ENCODE measurements at regions not wholly inside any gene's neighbourhood (a gene's known extent, or its start where the extent isn't known, plus 50 kb on each side); places are given as distances from the start of the nearest gene placed in this dataset.

GRCh38 chr10:123305671-123306070 lies 151.5 kb downstream of the BUB3 start:
- Mint-ChIP-seq H3K27me3 (no peaks in the 10 kb centered on the region), H3K4me3 (no peak overlapping the region), H3K27ac (no peak overlapping the region), H3K9me3 (no peaks in the 10 kb centered on the region), H3K36me3 (ENCODE audit: low read depth) (no peaks in the 10 kb centered on the region), H3K4me1 (ENCODE audit: low read depth) (no peaks in the 10 kb centered on the region)
- DNase-seq (no peak), ATAC-seq (no peak)
- ChIA-PET POLR2A (no interaction called here), CTCF (interaction anchor here (0.7 kb wide), 1 partner anchor 9 kb away, joined by 3 read pairs; no protein-coding TSS in a partner anchor)
- intact Hi-C loops (cut with micrococcal nuclease), result no loop called here
- TF ChIP-seq CTCF (IDR thresholded peaks at IDR 0.05), result no peak

DNA sequence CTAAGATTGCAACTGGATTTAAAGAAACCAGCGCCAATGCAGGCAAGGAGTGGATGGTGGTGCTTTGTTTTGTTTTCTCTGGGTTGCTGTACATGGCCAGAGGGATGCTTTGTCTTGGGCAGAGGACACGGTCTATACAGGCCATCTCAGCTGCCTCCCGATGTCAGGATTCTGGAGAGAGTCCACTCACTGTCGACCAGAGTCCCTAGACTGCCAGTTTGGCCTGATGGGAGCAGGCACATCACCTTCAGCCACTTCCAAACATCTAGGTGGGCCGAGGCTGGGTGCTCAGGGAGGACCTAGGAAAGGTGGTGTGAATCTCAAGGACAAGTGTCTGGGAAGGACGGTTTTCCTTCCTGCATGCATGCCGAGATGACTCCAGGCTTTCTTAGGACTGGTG lies 152.1 kb downstream of the BUB3 start:
- no peaks in the 10 kb centered on the region for H3K27me3 Mint-ChIP-seq
- intact Hi-C loops (cut with micrococcal nuclease), result no loop called here
- DNase-seq (no peak), ATAC-seq (no peak)
- ChIA-PET CTCF (interaction anchor here (0.7 kb wide), 1 partner anchor 9 kb away, joined by 3 read pairs; no protein-coding TSS in a partner anchor), POLR2A (no interaction called here)
- H3K36me3 Mint-ChIP-seq (ENCODE audit: low read depth), result no peaks in the 10 kb centered on the region
- H3K9me3 Mint-ChIP-seq, result no peaks in the 10 kb centered on the region
- TF ChIP-seq CTCF (IDR thresholded peaks at IDR 0.05), result no peak
- H3K4me1 Mint-ChIP-seq (ENCODE audit: low read depth), result no peaks in the 10 kb centered on the region
- H3K27ac Mint-ChIP-seq, result no peak overlapping the region
- H3K4me3 Mint-ChIP-seq, result no peak overlapping the region

DNA sequence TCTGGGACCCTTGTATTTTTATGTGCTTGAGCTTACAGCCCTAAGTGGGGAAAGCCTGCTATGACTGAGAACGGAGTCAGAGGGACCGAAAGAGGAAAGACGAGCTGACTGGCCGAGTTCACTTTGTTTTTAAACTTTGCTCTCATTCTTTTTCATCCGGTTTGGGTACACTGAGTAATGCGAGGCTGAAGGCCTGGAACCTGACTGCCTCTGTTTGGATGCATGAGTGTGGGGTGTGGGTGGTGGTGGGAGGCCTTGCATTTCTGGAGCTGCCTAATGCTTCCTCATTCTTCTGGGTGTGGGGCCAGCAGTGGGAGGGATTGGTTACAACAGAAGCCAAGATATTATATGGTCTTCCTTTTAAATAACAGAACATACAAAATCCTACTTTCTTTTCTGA lies 155.5 kb downstream of the BUB3 start:
- Mint-ChIP-seq H3K4me1 (ENCODE audit: low read depth) (no peaks in the 10 kb centered on the region), H3K27me3 (no peaks in the 10 kb centered on the region), H3K4me3 (no peak overlapping the region), H3K36me3 (ENCODE audit: low read depth) (no peaks in the 10 kb centered on the region), H3K9me3 (no peaks in the 10 kb centered on the region), H3K27ac (no peak overlapping the region)
- intact Hi-C loops (cut with micrococcal nuclease), result no loop called here
- no peak for TF ChIP-seq CTCF (IDR thresholded peaks at IDR 0.05)
- DNase-seq (no peak), ATAC-seq (no peak)
- ChIA-PET POLR2A (no interaction called here), CTCF (no interaction called here)

DNA sequence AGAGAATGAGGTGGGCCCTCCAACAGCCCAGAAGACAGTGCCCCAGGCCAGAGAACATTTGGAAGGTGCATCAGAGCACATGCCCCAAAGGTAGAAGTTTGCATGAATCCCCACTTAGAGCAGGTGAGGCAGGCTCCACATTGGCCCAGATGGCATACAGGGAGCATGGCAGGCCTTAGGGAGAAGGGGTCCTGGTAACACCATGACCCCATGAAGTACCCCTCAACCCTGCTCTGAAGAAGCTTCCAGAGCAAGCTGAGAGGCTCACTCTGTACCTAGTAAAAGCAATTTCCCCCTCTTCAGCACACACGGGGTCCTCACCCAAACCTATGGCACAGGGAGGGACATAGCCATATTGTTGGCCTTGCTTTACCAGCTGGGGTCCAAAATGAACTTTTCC lies 162.6 kb downstream of the BUB3 start:
- ChIA-PET POLR2A (no interaction called here), CTCF (no interaction called here)
- Mint-ChIP-seq H3K27ac (no peak overlapping the region), H3K36me3 (ENCODE audit: low read depth) (no peaks in the 10 kb centered on the region), H3K27me3 (no peaks in the 10 kb centered on the region), H3K9me3 (no peaks in the 10 kb centered on the region), H3K4me3 (no peak overlapping the region), H3K4me1 (ENCODE audit: low read depth) (peaks cover 6% of the 10 kb centered on the region)
- DNase-seq, result no peak
- ATAC-seq, result no peak
- TF ChIP-seq CTCF (IDR thresholded peaks at IDR 0.05), result no peak
- intact Hi-C loops (cut with micrococcal nuclease), result no loop called here

GRCh38 chr10:123318516-123318915 lies 164.3 kb downstream of the BUB3 start:
- POLR2A ChIA-PET, result no interaction called here

More at GRCh38 chr10:123318516-123318915, 164.3 kb downstream of the BUB3 start:
- intact Hi-C loops (cut with micrococcal nuclease), result no loop called here
- no peaks in the 10 kb centered on the region for H3K36me3 Mint-ChIP-seq (ENCODE audit: low read depth)
- ATAC-seq (peak; percentile 88), DNase-seq (peak; percentile 42)
- H3K4me3 Mint-ChIP-seq, result no peak overlapping the region
- H3K9me3 Mint-ChIP-seq, result no peaks in the 10 kb centered on the region
- no peaks in the 10 kb centered on the region for H3K27me3 Mint-ChIP-seq
- peaks cover 9% of the 10 kb centered on the region for H3K4me1 Mint-ChIP-seq (ENCODE audit: low read depth)
- CTCF ChIA-PET, result no interaction called here
- no peak for TF ChIP-seq CTCF (IDR thresholded peaks at IDR 0.05)
- H3K27ac Mint-ChIP-seq, result no peak overlapping the region
